Hematopoietic multipotent progenitor cell treated with erythropoietin and hydrocortisone succinate and interleukin-3 and kit ligand, for 6 days (in vitro differentiated cells): ENCODE measurements at regions not wholly inside any gene's neighbourhood (a gene's known extent, or its start where the extent isn't known, plus 50 kb on each side); places are given as distances from the start of the nearest gene placed in this dataset.

Source experiments
- DNase-seq: peaks from one replicate; pipeline ENCODE4 v3.0.0-alpha.2; 2015

DNA sequence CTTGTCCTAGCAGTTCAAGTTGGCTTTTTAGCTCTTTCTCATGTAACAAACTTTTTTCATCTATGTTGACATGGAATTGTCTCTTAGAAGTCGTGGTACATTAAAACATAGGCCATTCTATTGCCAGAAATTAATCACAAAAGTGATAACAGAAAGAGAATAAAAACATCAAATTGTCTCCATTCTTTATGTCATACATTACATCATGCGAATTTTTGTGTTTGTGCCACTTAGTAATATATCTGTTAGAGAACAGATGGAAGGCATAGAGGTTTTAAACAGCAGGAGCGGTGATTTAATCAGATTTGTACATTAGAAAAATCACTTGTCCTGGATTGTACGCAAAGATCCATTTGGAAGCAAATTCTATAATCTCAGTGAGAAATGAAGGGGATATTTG lies 136.5 kb upstream of the CDH20 start:
- no peak for DNase-seq

DNA sequence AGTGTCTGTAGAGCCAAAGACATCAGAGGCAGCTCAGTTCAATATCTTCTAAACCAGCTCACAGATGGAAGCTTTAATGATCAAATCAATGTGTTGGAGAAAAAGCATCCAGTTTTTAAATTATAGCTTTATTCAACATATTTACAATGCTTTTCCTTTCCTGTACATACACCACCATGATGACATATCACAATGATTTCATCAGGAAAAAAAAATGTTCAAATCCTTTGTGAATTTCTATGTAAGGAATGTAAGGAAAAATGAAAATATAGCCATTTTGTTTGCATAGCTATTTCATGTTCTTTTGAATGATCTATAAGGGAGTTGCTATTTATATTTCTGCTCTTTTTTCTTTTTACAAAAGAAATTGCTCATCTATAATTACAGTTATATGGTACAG lies 134.7 kb upstream of the CDH20 start:
- no peak for DNase-seq

DNA sequence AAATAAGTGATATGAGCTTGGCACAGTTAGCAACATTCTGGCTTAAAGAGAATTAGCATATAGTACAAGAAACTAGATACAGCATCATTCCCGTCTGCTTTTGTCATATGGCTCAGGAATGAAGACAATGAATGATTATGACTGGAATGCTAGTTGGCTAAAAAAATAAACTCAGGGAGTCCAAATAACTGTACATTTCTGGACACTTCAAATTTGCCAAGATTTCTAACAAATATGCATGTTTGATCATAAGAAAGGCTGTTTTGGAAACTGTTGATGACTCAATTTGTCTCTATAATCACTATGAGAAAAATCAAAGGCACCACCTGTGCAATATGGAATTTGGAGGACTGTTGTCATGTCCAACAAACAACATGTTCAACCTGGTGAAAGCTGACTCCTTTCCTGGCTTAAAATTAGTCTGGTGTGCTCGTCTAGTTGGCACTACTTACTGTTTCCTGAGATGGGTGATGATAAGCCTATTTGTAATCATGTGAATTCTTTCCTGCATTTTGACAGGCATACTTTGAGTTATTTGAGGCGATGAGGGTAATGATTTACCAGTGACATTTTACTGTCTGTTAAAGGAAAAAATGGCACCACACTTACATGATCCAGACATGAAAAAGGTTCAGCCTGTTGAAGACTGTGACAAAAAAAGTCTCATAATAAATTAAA lies 133.9 kb upstream of the CDH20 start:
- no peak for DNase-seq

DNA sequence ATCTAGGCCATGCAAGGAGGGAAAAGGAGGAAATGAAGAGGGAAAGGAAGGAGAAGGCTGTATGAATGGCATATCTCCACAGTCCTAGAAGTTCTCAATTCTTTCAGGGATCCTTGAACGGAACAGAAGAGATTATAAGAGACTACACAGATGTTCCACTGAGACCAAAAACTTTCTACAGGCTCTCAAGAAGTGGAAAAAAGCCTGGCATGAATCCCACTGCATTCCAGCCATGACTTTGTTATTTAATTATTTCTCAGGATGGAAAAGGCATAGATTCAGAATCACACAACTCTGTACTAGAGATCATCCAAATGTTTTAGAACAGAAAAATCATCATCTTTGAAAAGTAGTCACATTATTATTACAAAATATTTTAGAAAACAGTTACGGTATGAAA lies 131.7 kb upstream of the CDH20 start:
- no peak for DNase-seq

DNA sequence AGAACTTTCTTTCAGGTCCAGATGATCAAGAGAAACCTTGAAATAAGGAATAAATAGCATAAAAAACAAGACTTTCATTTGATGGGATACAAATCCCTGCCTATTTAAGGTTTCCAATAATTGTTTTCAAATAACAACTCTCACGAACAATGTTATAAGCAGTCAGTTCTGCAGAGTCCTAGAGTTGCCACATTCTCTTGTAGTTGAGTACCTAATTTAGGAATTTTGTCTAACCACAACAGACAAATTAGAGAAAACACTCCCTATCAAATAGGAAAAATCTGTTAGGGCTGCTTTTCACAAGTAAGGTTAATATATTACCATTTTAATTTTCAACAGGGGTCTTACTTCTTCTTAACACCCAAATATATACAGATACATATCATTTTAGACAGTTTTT lies 130.1 kb upstream of the CDH20 start:
- no peak for DNase-seq

DNA sequence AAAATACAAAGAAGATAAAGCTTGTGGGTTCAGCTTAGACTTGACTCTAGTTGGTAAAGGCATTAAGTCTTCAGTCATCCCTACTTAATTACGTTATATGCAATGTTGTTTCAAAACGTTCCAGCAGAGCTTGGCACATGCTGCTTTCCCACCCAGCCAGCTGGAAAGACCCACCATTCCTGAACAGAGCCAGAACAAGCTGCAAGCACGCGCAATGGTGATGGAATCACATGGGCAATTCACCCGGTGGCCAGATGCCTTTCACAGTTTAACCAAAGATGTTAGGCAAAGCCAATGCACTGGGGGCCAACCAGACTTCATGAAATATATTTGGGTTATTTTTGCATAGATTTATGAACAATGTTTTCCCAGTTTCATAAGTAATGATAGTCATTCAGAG lies 123.4 kb upstream of the CDH20 start:
- DNase-seq, result no peak

DNA sequence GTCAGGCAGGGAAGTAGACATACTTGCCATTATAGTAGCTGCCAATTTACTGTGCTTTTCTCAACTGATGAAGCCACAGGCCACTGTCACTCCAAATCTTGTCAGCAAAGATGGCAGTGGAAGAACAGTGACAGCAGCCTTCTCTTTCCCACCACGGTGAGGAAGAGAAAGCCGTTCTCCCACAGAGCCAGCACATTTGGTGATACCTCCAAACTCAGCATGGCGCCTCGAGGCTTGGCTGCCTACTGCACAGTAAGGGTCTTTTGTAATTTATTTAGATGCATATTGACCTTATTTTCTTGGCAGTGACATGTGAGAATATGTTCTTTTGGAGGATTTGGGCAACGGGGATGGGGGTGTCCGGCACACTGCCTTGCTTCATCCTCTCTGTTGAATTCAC lies 117.2 kb upstream of the CDH20 start:
- no peak for DNase-seq

DNA sequence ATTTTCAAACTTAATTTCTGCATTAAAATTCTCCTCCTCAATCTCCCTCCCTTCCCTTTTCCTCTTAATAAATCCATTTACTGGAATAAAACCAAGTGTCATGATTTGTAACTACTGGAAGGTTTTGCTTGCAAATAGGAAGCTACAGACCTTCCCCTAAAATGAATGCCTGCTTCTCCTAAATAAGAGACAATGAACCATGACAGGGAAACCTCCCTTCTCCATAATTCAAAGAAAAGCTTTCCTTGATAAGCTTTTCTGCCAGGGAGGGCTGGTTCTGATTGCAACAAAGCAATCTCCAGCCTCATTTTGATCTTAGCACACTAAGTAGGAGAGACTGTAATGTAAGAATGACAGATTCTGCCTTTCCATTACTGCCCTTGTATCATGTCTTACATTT lies 111.0 kb upstream of the CDH20 start:
- no peak for DNase-seq

DNA sequence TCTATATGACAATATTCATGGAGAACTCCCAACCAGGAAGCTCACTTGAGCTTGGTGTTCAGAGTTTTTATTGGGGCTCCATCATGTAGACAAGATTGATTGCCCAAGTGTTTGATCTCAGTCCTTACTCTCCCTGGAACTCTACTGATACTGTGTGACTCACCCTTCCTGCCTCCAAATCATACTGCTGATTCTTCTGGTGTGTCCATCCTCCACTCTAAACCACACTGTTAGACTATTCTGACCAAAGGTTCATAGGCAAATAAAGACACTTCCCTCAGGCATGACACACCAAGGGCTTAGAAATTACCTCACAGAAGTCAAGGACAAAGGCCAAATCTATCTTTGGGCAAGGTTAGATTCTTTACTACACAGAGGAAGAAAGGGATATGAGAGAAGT lies 107.9 kb upstream of the CDH20 start:
- no peak for DNase-seq

DNA sequence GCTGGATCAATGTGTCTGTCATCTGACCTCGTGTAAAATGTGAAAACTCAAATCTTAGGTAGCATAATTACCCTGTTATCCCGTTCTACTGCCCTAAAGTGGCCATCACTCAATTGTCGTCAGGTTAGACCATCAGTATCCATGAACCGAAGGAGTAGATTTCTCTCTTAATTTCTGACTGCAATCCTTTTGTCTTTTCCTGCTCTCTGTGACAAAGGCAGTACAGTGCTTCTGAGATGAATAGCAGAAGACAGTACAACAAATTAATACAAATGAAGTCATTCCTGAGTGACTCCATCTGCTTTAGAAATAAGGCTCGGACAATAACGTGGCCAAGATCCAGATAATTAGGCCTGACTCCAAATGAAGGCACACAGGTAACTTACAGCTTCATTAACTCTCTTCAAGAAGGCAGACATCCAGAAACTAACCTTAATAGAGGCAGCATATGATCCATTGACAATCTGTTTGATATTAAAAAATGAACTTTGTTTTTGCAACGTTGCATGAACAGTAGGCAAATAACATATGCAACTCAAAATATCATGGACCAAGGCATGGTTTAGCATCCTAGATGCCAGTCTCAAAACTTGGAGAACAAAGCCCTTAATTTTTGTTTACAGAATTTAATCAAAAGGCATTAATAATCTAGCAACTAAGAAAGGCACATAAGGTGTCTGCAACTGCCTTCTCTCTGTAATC lies 96.7 kb upstream of the CDH20 start:
- DNase-seq, result no peak

DNA sequence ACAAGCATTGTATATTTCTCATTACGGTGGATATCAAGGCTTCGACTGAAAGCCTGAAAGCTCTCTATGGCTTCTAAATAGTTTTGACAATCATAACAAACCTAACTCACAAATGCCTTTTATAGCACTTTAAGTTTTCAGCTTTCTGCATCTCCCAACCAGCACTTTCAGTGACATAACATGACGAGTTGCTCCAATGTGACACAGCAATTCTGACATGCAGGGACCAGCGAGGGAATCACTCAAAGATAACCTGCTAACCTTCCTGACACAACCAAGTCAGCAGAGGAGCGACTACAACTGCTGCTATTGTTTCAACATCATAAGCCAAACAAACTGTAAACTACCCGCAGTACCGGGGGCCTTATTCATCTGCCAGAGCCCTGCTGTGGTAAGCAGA lies 95.7 kb upstream of the CDH20 start:
- no peak for DNase-seq

DNA sequence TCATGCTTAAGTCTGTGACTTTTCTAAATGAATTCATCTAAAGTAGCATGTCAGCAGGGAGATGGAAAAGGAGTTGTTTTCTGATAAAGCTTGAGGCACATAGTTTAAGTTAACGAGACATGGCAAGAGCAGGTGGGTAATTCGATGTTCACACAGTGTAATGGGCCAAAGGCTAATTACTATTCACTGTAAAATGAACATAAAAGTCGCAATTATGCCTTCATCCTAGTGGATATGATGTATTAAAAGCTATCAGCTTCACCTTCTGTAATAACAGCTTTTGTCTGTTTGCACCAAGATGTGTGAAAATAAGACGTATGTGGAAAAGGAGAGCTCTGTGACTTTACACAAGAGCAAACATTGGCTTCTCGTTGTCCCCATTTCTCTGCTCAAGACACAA lies 94.2 kb upstream of the CDH20 start:
- DNase-seq, result no peak

DNA sequence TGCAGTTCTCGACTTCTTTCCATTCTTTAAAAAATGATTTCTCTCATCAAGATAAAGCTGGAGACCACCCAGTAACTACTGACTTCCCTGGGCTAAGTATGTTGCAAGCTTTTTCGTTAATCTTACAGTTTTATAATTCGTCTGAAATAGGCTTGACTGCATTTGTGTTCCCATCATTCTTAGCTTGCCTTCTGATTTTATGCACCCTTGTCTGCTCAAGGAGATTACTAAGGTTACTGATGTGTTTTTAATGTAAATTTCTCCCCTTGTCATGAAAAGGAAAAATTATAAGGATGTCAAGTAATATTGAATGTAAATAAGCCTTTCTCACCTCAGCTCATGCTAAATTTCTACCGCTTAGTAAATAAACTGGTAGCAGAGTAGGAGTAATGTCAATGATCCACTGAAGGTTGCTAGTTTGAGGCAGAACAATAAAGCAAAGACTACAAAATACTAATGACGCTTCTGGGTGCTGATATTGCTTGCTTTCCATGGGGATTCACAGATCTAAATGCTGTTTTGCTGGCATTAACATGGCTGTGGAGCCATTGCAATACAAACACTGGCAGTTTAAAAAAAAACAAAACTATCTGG lies 91.9 kb upstream of the CDH20 start:
- no peak for DNase-seq

DNA sequence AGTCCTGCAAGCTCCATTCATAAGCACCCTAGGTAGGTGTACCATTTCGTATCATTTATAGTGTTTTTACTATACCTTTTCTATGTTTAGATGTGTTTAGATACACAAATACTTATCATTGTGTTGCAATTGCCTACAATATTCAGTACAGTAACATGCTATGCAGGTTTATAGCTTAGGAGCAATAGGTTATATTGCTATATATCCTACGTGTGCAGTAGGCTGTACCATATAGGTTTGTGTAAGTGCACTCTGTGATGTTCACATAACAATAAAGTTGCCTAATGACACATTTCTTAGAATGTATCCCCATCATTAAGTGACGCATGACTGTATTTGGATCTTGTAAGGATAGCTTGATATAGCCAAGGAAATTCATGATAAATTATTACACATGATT lies 88.6 kb upstream of the CDH20 start:
- no peak for DNase-seq

DNA sequence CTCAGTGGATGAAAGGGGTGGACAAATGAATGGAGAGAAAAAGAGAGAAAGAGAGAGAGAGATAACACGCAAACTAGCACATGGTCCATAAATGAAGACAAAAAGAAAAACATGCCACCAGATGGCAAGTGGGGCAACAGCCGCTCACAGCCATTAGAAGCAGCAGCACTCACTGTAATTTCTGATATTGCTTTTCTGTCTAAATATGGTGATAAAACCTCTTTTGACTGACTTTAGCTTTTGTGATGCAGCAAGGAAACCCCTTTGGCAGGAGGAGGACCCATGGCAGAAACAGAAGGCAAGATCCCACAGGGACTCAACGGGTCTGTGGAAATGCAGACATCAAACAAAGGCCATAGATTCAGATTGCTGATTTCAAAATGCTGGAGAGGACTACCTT lies 88.0 kb upstream of the CDH20 start:
- DNase-seq, result no peak

DNA sequence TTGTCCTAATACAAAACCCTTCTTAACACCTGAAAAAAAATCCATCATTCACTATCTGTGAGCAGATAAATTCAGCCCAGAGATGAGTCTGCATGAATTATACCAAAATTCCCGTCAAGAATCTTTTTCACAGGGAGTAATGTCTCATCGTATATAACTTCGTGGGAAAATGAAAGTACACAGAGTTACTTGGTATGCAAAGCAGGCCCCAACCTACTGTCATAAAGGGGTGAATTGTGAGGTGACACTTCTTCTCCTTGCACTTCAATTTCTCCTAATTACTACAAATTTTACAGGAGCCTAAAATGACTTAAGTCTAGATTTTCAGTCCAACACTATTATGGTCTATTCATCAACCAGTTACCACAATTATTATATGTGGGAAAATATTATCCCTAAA lies 84.6 kb upstream of the CDH20 start:
- no peak for DNase-seq

DNA sequence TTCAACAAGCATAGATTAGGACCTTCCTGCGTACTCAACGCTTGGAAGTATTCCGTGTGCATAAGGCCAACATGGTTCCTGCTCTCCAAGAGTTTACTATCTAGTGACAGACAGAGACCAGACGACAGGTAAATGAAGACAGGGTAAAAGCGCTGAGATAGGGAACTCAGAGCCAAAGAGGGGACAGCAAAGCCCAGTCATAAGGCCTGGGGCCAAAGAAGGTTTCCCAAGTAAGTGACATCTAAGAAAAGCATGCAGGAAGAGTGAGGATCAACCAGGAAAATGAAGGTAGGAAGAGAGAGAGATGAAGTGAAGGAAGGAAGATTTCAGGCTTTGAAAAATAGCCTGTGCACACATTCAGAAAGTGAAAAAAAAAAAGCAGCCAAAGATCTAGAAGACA lies 76.9 kb upstream of the CDH20 start:
- DNase-seq, result no peak

DNA sequence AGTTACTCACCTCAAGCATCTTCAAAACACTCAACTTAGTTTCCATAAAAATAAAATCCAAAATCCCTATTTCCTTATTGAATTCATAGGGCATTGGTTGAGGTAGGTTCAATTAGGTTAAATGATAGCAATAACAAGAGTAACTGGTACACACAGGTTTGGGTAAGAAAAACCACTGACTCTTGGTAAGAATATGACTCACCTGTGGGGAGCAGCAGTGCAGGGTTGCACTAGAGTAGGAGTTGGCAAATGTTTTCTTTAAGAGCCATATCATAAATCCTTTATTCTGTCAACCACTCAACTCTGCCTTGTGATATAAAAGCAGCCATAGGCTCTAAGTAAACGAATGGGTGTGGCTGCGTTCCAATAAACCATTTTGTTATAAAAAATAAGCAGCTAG lies 71.4 kb upstream of the CDH20 start:
- DNase-seq, result no peak

DNA sequence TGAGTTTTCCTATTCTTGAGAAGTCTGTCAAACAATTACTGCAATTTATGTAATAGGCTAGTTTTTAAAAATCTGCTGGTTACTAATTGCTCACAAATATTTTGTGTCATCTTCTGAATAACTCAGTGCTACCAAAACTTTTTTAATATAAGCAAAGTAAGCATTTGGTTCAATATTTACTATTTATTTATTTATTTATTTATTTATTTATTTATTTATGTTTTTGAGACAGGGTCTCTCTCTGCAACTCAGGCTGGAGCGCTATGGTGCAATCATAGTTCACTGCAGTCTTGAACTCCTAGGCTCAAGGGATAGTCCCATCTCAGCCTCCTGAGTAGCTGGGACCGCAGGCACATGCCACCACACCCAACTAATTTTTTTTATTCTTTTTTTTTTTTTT lies 60.4 kb upstream of the CDH20 start:
- DNase-seq, result no peak

DNA sequence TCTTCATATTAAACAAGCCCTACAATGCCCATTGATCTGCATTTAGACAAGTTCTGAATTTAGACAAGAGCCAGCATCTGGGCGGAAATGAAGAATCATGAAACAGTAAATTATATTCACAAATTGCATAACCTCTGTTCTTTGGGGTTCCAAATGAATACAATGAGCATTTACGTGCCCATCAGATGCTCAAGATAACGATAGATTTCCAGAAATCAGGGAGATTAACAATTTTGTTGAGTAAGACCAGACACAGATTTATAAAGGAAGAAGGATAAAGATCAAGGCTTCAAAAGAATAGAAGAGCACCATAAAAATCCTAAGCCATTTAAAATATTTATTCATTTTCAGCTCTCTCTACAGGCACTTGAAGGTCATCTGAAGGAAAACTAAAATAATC lies 59.7 kb upstream of the CDH20 start:
- no peak for DNase-seq

DNA sequence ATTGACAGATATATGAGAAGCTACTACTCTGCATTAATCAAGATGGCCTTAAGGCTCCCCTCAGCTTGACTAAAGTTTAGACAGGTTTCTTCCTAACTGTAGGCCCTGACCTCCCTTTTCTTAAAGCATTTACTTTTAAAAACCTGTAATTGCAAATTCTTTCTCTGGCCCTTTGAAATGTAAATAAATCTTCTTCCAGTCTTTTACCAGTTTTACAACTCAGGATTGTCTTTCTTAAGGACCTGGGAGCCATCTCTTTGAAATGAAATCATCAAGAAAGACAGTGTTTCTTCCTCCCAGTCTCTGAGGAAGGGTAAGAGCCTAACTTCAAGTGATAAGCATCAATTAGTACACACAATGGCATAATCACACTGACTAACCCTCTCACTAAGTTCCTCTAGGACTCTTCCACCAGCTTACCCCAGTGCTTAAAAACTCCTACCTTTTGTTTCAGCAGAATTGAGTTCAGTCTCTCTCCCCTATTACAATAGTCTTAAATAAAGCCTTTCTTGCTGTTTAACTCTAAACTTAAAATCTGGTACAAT lies 58.7 kb upstream of the CDH20 start:
- DNase-seq, result no peak

DNA sequence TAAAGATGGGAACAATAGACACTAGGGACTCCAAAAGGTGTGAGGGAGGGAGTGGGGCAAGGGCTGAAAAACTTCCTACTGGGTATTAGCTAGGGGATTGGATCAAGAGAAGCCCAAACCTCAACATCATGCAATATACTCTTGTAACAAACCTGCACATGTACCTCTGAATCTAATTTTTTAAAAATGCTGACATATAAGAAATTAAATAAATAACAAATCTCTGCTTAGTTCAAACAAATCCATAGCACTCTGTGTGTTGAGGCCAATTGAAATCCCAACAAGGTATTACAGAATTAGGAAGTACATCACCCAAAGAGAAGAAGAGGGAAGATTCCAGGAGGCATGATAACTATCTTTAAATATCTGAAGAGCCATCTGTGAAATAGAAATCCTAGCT lies 55.4 kb upstream of the CDH20 start:
- no peak for DNase-seq

DNA sequence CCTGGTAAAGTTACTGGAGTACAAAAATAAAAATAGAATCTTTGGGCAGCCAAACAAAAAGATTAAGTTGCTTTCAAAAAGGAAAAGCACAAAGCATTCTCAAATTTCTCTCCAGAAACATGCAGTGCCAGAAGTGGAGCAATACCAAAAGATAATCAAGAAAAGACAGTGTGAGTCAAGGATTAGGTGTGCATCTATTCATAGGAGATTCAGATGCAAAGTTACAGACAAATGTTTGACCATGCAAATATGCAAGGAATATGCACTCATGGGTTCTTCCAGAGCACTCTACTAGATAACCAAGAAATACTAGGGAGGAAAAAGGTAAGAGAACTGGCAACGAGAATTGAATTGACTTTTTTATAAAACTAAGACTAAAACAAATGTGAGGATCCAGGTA lies 51.8 kb upstream of the CDH20 start:
- DNase-seq, result no peak

DNA sequence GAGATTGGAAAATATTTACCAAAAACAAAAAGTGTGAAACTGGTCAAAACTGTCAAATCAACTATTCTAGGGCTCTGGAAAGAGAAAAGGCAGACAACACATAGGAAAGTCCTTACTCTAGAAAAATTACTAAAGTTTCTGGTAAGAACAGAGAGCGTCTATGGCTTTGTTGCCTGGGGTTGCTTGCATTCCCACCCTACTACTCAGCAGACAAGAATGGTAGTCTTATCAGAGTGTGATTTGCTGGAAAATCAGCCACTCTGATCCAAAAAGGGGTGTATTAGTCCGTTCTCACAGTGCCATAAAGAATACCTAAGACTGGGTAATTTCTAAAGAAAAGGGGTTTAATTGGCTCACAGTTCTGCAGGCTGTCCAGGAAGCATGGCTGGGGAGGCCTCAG lies 50.3 kb upstream of the CDH20 start:
- no peak for DNase-seq
